Fibroblast of mammary gland (primary cell): ENCODE measurements at regions not wholly inside any gene's neighbourhood (a gene's known extent, or its start where the extent isn't known, plus 50 kb on each side); places are given as distances from the start of the nearest gene placed in this dataset.

Source experiments
- DNase-seq: peaks from one replicate; pipeline ENCODE4 v3.0.0-alpha.2; 2010; ENCODE audit warnings: low read depth
- H3K4me3 ChIP-seq: 2 replicates; pipeline ENCODE4 v1.5.1; 2011; ENCODE audit warnings: low read depth, mild to moderate bottlenecking, low read length, moderate library complexity; ENCODE audit not compliant: control insufficient read depth
- TF ChIP-seq, protein P1 (sequence below): conservative IDR thresholded peaks from 2 replicates; pipeline ENCODE4 v1.5.1; 2011; ENCODE audit warnings: low read depth, low read length, inconsistent platforms; ENCODE audit not compliant: control insufficient read depth, insufficient read depth

DNA sequence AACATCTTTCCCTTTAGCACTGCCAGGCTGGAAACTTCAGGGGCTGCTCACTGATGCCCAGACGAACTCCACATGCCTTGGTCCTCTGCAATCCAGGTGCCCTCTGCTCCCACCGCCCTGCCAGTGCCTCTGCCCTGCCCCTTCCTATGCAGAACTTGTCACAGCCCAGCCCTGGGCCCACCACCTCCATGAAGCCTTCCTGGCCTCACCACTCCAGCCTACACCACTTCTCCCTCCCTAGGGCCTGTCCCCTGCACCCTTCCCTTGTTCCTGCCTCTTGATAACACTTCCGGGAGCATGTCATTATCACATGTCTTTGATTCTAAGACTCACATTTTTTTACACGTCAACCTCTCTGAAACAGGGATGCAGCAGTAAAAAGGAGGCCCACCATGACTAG is 627.2 kb downstream of the UQCRFS1 start:
- DNase-seq: no peak
- TF ChIP-seq, protein P1, sequence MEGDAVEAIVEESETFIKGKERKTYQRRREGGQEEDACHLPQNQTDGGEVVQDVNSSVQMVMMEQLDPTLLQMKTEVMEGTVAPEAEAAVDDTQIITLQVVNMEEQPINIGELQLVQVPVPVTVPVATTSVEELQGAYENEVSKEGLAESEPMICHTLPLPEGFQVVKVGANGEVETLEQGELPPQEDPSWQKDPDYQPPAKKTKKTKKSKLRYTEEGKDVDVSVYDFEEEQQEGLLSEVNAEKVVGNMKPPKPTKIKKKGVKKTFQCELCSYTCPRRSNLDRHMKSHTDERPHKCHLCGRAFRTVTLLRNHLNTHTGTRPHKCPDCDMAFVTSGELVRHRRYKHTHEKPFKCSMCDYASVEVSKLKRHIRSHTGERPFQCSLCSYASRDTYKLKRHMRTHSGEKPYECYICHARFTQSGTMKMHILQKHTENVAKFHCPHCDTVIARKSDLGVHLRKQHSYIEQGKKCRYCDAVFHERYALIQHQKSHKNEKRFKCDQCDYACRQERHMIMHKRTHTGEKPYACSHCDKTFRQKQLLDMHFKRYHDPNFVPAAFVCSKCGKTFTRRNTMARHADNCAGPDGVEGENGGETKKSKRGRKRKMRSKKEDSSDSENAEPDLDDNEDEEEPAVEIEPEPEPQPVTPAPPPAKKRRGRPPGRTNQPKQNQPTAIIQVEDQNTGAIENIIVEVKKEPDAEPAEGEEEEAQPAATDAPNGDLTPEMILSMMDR: no peak
- H3K4me3 ChIP-seq: no peak overlapping the region

DNA sequence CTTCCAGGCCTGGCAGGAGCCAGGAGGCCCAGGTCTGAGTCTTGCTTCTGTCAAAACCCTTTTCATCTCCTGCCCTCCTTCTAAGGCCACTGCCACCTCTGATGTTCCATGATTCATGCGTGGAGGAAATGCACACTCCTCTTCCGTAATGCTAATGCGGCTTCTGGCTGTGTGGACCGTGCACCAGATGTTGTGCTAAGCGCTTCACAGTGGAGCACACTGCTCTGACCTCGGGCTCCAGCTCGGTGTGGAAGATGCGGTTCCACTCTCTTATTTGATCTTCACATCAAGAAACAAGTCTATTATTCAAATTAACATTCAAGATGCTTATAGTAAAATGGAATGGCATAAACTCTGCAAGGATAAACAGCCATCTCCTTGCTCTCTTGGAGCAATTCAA is 629.2 kb downstream of the UQCRFS1 start:
- no peak overlapping the region for H3K4me3 ChIP-seq
- no peak for DNase-seq
- TF ChIP-seq, protein P1: no peak

DNA sequence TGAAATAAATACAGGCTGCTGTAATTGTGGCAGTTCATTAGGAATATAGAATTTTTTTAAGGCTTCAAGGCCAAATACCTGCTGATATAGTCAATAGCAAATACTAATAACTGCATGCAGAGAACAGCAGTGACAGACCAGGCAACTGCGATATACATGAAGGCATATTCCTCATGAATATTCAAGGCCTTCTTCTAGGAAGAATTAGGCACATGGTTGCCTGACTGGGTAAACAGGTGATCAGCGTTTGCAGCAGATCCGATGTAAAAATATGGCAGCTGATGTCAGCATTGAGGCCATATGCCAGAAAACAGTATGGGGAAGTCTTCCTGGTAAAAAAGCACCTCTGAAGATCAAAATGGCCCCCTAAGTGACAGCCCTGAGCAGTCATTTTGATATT is 629.7 kb downstream of the UQCRFS1 start:
- TF ChIP-seq, protein P1: no peak

DNA sequence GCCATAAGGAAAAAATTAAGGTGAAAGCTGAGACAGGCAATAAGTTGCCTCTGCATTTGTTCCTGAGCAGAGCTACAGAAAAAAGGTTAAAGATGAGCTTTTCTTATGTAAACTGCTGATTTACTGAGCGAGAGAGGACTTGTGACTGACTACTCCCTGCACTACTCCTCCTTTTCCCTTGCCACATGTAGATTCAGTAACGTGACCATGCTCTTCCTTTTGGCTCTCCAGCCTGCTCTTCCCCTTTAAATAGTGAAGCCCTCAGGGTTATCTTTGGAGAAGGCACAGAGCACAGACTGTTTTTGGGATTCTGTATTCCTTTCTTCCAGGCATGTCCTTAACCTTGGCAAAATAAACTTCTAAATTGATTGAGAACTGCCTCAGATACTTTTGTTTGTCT is 630.2 kb downstream of the UQCRFS1 start:
- H3K4me3 ChIP-seq: no peak overlapping the region
- TF ChIP-seq, protein P1: no peak
- no peak for DNase-seq

More for the DNA sequence above, 629.7 kb downstream of the UQCRFS1 start:
- no peak for DNase-seq
- no peak overlapping the region for H3K4me3 ChIP-seq

DNA sequence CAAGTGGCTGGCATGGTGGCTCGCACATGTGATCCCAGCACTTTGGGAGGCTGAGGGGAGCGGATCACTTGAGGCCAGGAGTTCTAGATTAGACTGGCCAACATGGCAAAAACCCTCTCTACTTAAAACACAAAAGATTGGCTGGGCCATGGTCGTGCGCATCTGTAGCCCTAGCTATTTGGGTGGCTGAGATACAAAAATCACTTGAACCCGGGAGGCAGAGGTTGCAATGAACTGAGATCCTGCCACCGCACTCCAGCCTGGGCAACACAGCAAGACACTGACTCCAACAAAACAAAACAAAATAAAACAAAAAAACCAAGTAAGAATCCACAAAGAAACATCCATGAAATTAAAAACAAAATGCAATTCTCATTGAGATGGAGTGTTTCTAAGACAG is 630.6 kb downstream of the UQCRFS1 start:
- no peak for DNase-seq
- no peak overlapping the region for H3K4me3 ChIP-seq
- TF ChIP-seq, protein P1: no peak

DNA sequence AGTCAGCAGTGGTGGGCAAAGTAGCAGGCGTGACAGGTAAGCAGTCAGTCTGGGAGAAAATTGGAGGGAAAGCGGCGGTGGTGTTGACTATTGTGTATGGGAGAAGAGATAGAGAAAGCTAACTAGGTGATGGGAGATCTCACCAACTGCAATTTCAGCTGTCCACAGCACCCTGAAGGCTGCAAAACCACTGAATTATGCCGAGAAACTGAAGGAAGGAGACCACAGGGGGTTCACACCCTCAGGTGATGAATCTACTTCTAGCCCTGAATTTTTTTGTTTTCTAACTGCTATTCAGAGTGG is 631.5 kb downstream of the UQCRFS1 start:
- TF ChIP-seq, protein P1: no peak
- DNase-seq: no peak
- H3K4me3 ChIP-seq: no peak overlapping the region

DNA sequence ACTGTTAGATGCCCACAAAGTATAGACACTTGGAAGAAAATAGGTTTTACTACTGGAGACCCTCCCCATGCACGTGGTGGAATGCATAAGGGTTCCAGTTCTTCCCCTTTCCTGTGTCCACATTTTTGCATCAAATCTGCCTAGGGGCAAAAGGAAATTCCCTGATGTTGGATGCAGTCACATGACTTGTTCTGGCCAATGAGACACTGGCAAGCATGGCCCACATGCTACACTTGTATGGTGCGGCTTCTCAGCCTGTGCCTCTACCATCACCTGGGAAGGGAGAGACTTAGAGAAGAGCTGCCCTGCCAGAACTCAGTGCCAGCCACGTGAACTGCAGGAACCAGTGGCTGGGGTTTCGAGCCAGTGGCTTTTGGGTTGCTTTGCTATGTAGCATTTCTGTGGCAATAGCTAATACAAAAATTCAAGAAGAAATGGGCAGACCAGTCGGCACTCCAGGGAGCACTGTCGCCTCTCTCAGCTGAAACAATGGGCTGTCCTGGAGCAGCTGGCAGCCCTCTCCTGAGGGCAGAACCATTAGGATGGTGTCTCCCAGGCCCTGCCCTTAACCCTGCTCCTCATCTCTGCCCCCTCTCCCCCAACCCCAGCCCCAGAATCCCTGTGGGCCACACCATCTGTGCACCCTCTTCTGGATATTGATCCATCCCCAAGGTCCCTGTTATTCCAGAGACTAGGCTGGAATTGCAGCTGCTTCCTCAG is 634.0 kb downstream of the UQCRFS1 start:
- H3K4me3 ChIP-seq: no peak overlapping the region
- no peak for DNase-seq
- TF ChIP-seq, protein P1: no peak
